Breast epithelium (tissue), 4 donors: ENCODE measurements at regions not wholly inside any gene's neighbourhood (a gene's known extent, or its start where the extent isn't known, plus 50 kb on each side); places are given as distances from the start of the nearest gene placed in this dataset.
"Not testable (repeated sequence)": the region's sequence is repeated elsewhere in the genome, so short reads cannot be mapped to it uniquely, and the experiment has no call there.

ENCODE experiments used
- DNase-seq, 2 donors: peaks; one replicate each; pipeline ENCODE4 v3.0.0-alpha.2; 2019; ENCODE audit warnings: low spot score in 2 of 2
- H3K27ac ChIP-seq, 2 donors: fragments of 200-600 bp; sonication (generic) in 1 of 2; one replicate each; pipeline ENCODE4 v1.5.1; 2016 to 2019; ENCODE audit warnings: mild to moderate bottlenecking in 1 of 2
- H3K27me3 ChIP-seq, 2 donors: fragments of 200-600 bp; sonication (generic) in 1 of 2; one replicate each; pipeline versions ENCODE4 v1.5.1 to v1.6.0; 2017 to 2019; ENCODE audit warnings: control low read depth in 1 of 2, mild to moderate bottlenecking in 1 of 2
- H3K36me3 ChIP-seq: fragments of 200-600 bp; one replicate; pipeline ENCODE4 v1.5.1; 2019
- H3K4me1 ChIP-seq, 2 donors: fragments of 200-600 bp; sonication (generic); one replicate each; pipeline ENCODE4 v1.5.1; 2016 to 2019; ENCODE audit warnings: control low read depth in 1 of 2
- H3K4me3 ChIP-seq, 3 donors: fragments of 200-600 bp; sonication (generic); 1 replicate in 2 of 3; 2 replicates in 1 of 3; pipeline ENCODE4 v1.5.1; 2016 to 2019; ENCODE audit warnings: mild to moderate bottlenecking in 3 of 3, moderate library complexity in 2 of 3
- H3K9me3 ChIP-seq, 2 donors: fragments of 200-600 bp; sonication (generic) in 1 of 2; one replicate each; pipeline ENCODE4 v1.5.1; 2016 to 2019; ENCODE audit warnings: control low read depth in 1 of 2
- CTCF ChIP-seq, 3 donors: fragments of 450-650 bp; IDR thresholded peaks; one replicate each; pipeline ENCODE4 v1.5.1; 2016 to 2017; ENCODE audit warnings: antibody characterized with exemption in 3 of 3, mild to moderate bottlenecking in 3 of 3, moderate library complexity in 3 of 3
- POLR2A ChIP-seq: fragments of 450-650 bp; IDR thresholded peaks from one replicate; pipeline ENCODE4 v1.6.1; 2016; ENCODE audit warnings: antibody characterized with exemption, mild to moderate bottlenecking, moderate library complexity
- POLR2AphosphoS5 ChIP-seq, 3 donors: sonication (generic); formaldehyde crosslinking; IDR thresholded peaks; one replicate each; pipeline ENCODE4 v1.6.1; 2017; ENCODE audit warnings: antibody characterized with exemption in 3 of 3
- intact Hi-C: fragments of 100-400 bp; cut with DNase I; formaldehyde crosslinking; loops from one replicate; pipeline ENCODE4 v1.15.1; 2023; ENCODE audit warnings: low total_unique reads

- DNase-seq = no peak
- peaks cover 0 to 4% of the 10 kb centered on the region in 2 donors for H3K27me3 ChIP-seq
Measured at GRCh38 chr10:125533866-125534265, 149.1 kb downstream of the TEX36 start.

GRCh38 chr10:125531465-125531864 is 151.5 kb downstream of the TEX36 start:
- H3K9me3 ChIP-seq = no peaks in the 10 kb centered on the region
- peaks cover 0 to 4% of the 10 kb centered on the region in 2 donors for H3K27me3 ChIP-seq
- no peak for DNase-seq
- H3K27ac ChIP-seq = no peak overlapping the region
- no peaks in the 10 kb centered on the region for H3K4me1 ChIP-seq
- no peak for TF ChIP-seq CTCF (IDR thresholded peaks at IDR 0.05)
- no peak for TF ChIP-seq POLR2AphosphoS5 (IDR thresholded peaks at IDR 0.05)
- no peak for TF ChIP-seq POLR2A
- intact Hi-C loops = no loop called here
- no peak overlapping the region for H3K4me3 ChIP-seq
- H3K36me3 ChIP-seq = no peaks in the 10 kb centered on the region

More at GRCh38 chr10:125533866-125534265, 149.1 kb downstream of the TEX36 start:
- intact Hi-C loops = no loop called here
- no peak overlapping the region for H3K4me3 ChIP-seq
- no peaks in the 10 kb centered on the region for H3K36me3 ChIP-seq
- TF ChIP-seq POLR2A = no peak
- no peak for TF ChIP-seq CTCF (IDR thresholded peaks at IDR 0.05)
- TF ChIP-seq POLR2AphosphoS5 (IDR thresholded peaks at IDR 0.05) = no peak
- H3K4me1 ChIP-seq = no peaks in the 10 kb centered on the region
- no peak overlapping the region for H3K27ac ChIP-seq
- no peaks in the 10 kb centered on the region for H3K9me3 ChIP-seq

- intact Hi-C loops = no loop called here
- DNase-seq = no peak
- no peaks in the 10 kb centered on the region for H3K4me1 ChIP-seq
- H3K27ac ChIP-seq = no peak overlapping the region
- no peaks in the 10 kb centered on the region for H3K36me3 ChIP-seq
- H3K27me3 ChIP-seq = no peaks in the 10 kb centered on the region
- no peaks in the 10 kb centered on the region for H3K9me3 ChIP-seq
- no peak for TF ChIP-seq POLR2AphosphoS5 (IDR thresholded peaks at IDR 0.05)
- TF ChIP-seq POLR2A = no peak
- no peak for TF ChIP-seq CTCF (IDR thresholded peaks at IDR 0.05)
- H3K4me3 ChIP-seq = no peak overlapping the region
Measured at GRCh38 chr10:125523347-125523746, 159.6 kb downstream of the TEX36 start.

- Histone ChIP-seq H3K36me3 (no peaks in the 10 kb centered on the region), H3K9me3 (no peaks in the 10 kb centered on the region), H3K4me3 (no peak overlapping the region), H3K27ac (no peak overlapping the region), H3K27me3 (no peaks in the 10 kb centered on the region), H3K4me1 (no peaks in the 10 kb centered on the region)
- TF ChIP-seq POLR2AphosphoS5 (IDR thresholded peaks at IDR 0.05) (no peak), CTCF (IDR thresholded peaks at IDR 0.05) (no peak)
- intact Hi-C loops = no loop called here
- no peak for DNase-seq
Measured at GRCh38 chr10:125521721-125522680, 161.0 kb downstream of the TEX36 start.

- H3K27me3 ChIP-seq = no peaks in the 10 kb centered on the region
- H3K27ac ChIP-seq = no peak overlapping the region
- no peak for DNase-seq
- H3K36me3 ChIP-seq = no peaks in the 10 kb centered on the region
- TF ChIP-seq POLR2A = no peak
- no peak for TF ChIP-seq POLR2AphosphoS5 (IDR thresholded peaks at IDR 0.05)
- TF ChIP-seq CTCF (IDR thresholded peaks at IDR 0.05) = no peak
- H3K4me1 ChIP-seq = no peaks in the 10 kb centered on the region
- H3K4me3 ChIP-seq = no peak overlapping the region
- intact Hi-C loops = no loop called here
- H3K9me3 ChIP-seq = no peaks in the 10 kb centered on the region
Measured at GRCh38 chr10:125520968-125521367, 162.0 kb downstream of the TEX36 start.

GRCh38 chr10:125518397-125518796 is 164.6 kb downstream of the TEX36 start:
- DNase-seq, H3K36me3 ChIP-seq, intact Hi-C loops, H3K4me1 ChIP-seq, H3K27me3 ChIP-seq, H3K4me3 ChIP-seq, H3K27ac ChIP-seq, H3K9me3 ChIP-seq: not testable (repeated sequence)
